ENCODE measurements at regions not wholly inside any gene's neighbourhood (a gene's known extent, or its start where the extent isn't known, plus 50 kb on each side); places are given as distances from the start of the nearest gene placed in this dataset.

DNA sequence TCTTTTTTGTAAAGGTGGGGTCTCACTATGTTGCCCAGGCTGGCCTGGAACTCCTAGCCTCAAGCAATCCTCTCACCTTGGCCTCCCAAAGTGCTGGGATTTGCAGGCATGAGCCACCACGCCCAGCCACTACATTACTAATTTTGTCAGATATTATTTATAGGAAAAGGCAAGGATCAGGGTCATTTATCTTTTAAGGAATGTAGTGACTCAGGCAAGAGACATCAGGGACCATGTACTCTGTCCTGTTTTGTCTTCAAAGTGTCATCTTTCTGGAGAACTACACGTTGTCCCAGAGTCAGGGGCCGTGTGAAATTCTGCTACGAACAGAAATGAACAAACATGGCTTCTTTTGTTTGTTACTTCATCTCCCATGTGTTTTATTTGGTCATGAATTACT, 105.3 kb downstream of the NPTX2 start:
- DNase-seq (ENCODE audit: low spot score) = no peak
- TF ChIP-seq, protein P1, sequence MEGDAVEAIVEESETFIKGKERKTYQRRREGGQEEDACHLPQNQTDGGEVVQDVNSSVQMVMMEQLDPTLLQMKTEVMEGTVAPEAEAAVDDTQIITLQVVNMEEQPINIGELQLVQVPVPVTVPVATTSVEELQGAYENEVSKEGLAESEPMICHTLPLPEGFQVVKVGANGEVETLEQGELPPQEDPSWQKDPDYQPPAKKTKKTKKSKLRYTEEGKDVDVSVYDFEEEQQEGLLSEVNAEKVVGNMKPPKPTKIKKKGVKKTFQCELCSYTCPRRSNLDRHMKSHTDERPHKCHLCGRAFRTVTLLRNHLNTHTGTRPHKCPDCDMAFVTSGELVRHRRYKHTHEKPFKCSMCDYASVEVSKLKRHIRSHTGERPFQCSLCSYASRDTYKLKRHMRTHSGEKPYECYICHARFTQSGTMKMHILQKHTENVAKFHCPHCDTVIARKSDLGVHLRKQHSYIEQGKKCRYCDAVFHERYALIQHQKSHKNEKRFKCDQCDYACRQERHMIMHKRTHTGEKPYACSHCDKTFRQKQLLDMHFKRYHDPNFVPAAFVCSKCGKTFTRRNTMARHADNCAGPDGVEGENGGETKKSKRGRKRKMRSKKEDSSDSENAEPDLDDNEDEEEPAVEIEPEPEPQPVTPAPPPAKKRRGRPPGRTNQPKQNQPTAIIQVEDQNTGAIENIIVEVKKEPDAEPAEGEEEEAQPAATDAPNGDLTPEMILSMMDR (IDR thresholded peaks at IDR 0.05) = no peak
- no peak for ATAC-seq (ENCODE audit: low FRiP score)

GRCh38 chr7:98724591-98724990, 107.5 kb downstream of the NPTX2 start:
- DNase-seq (ENCODE audit: low spot score) (no peak), ATAC-seq (ENCODE audit: low FRiP score) (no peak)
- TF ChIP-seq, protein P1 (IDR thresholded peaks at IDR 0.05) = no peak

GRCh38 chr7:98727146-98727709, 110.1 kb downstream of the NPTX2 start:
- DNase-seq (ENCODE audit: low spot score) = no peak
- no peak for ATAC-seq (ENCODE audit: low FRiP score)
- TF ChIP-seq, protein P1 (IDR thresholded peaks at IDR 0.05) = no peak

DNA sequence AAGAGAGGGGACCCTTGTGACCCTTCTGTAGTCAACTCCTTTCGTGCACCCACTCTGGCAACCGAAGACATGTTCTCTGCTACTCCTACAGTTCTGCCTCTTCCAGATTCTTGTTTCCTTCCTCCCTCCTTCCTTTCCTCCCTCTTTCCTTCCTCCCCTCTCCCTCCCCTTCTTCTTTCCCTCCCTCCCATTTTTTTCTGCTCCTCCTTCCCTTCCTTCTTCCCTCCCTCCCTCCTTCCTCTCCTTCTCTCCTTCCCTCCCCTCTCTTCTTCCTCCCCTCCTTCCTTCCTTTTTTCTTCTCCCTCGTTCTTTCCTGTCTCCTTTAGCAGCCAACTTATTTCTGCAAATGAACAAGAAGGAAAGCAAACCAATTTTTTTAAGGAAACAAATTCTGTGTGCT, 111.5 kb downstream of the NPTX2 start:
- DNase-seq (ENCODE audit: low spot score) = no peak
- ATAC-seq (ENCODE audit: low FRiP score) = no peak
- TF ChIP-seq, protein P1 (IDR thresholded peaks at IDR 0.05) = no peak

- DNase-seq (ENCODE audit: low spot score) = no peak
- ATAC-seq (ENCODE audit: low FRiP score) = no peak
Observed at GRCh38 chr7:98729121-98729520, 112.0 kb downstream of the NPTX2 start.

GRCh38 chr7:98730326-98730725, 113.2 kb downstream of the NPTX2 start:
- TF ChIP-seq, protein P1 (IDR thresholded peaks at IDR 0.05) = no peak
- no peak for ATAC-seq (ENCODE audit: low FRiP score)
- no peak for DNase-seq (ENCODE audit: low spot score)

More at GRCh38 chr7:98729121-98729520, 112.0 kb downstream of the NPTX2 start:
- TF ChIP-seq, protein P1 (IDR thresholded peaks at IDR 0.05) = no peak

- no peak for ATAC-seq (ENCODE audit: low FRiP score)
- DNase-seq (ENCODE audit: low spot score) = no peak
- TF ChIP-seq, protein P1 (IDR thresholded peaks at IDR 0.05) = no peak
Observed at GRCh38 chr7:98731651-98732050, 114.6 kb downstream of the NPTX2 start.
